HG03108 (cell line): ENCODE measurements at regions not wholly inside any gene's neighbourhood (a gene's known extent, or its start where the extent isn't known, plus 50 kb on each side); places are given as distances from the start of the nearest gene placed in this dataset.
"Not testable (repeated sequence)": the region's sequence is repeated elsewhere in the genome, so short reads cannot be mapped to it uniquely, and the experiment has no call there.

Source experiments
- ATAC-seq: cut with Tn5 transposase; IDR thresholded peaks from one replicate; pipeline ENCODE4 v1.9.1; 2021; ENCODE audit warnings: moderate library complexity; ENCODE audit not compliant: unreplicated experiment

DNA sequence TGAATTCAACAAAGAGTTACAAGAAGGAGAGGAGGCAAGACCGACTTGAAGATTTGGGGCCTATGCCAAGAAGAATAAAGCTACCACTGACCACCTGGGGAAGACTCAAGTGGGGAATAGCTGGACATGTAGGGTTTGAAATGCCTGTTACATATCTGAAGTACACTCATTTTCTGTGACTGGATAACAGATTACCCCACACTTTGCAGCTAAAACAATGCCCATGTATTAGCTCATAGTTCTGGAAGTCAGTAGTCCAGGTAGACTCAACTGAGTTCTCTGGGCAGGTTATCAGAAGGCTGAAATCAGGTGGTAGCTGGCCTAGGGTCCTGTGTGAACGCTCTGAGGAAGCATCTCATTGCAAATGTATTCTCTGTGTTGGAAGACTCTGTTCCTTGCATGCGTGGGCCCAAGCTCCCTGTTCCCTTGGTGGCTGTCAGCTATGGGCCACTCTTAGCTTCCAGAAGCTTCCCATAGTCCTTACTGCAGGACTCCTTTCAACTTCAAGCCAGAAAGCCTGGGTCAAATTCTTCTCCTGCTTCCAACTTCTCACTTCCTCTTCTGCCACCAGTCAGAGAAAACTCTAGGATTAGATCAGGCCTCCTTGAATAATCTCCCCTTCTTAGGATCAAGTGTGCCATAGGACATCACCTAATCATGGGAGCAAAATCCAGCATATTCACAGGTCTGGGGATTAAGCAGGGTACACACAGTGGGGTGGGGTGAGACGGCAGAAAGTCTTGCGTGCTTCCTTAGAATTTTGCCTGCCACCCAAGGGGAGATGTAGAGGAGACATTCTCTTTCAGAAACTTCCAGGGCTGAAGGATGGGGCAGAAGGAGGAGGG lies 187.8 kb downstream of the SHQ1 start:
- ATAC-seq = no peak

DNA sequence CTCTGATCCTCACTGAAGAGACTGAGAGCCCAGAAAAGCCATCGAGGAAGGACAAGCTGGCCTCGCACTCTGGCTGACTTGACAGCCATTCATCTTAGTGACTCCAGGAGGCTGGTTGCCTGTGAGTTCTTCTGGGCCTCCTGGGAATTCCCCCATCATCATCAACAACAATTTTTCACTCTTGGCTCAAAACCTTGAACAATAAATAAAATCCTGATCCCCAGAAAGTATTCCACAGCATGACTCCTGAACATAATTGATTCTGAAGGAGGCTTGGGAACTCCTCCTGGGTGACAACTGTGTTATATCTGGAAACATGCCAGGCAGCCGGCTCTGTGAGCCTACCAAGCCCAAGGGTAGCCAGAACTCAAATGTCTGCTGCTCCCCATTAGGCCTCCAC lies 188.6 kb downstream of the SHQ1 start:
- ATAC-seq = no peak

- ATAC-seq = no peak
Measured at GRCh38 chr3:72659188-72659587, 189.1 kb downstream of the SHQ1 start.

DNA sequence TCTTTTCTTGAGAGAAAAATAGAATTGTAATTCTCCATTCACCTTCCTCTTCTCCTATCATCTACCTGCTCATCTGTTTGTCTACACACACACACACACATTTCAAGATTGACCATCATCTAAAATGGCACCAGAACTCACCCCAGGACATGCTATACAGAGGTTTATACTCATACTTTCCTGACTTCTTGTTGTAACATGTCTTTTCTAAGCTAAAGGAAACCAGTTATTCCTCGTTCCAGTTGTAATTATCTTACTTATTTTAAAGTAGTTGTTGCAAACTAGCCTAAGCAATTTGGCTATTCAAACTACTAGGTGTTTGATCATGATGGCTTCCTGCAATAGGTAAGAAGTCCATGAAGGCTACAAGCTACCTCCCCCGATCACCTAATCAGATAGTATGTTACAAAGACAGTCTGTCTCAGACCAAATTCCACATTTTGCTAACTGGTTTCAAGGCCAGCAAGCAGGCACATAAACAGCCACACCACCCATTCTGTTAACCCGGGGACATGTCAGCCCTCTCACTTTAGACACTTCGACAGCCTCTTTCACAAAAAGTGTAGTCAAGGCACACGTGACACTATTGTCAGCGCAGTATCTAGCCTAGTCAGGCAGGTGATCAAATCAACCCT lies 189.7 kb downstream of the SHQ1 start:
- no peak for ATAC-seq

GRCh38 chr3:72657666-72658065 lies 190.6 kb downstream of the SHQ1 start:
- peak; percentile 79 for ATAC-seq

DNA sequence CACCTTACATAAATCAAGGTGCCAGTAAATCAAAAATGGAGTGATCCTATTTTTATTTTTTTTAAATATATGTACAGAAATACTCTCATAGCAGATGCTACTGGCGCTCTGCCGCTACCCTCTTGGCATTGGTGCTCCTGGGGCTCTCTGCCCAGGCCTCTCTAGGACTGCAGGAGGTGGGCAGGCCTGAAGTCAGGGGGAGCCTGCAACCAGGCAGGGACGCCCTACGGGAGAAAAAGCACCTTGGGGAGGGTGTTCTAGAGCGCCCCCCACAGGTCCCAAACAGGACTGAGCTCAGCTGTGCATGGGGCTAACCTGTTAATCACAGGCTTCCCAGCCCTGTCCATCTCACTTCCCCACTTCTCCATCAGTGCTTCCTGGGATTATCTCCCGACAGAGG lies 192.5 kb downstream of the SHQ1 start:
- ATAC-seq = no peak

DNA sequence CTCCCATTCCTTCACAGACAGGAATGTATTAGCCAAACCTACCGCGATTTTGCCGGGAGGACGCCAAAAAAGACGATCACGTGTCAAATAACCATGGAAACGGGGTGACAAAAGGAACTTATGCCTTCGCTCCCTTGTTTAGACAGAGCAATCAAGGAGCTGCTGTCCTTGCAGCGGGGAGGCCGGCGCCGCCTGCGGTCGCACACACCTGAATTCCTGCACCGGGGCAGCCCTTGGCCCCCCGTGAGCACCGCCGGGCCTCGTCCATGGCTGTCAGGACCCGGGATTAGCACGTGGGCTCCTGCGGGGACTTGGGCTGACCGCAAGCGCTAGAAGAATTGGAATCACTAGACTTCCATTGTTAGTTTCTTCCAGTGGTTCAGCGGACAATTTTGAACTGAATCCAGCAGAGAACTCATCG lies 193.1 kb downstream of the SHQ1 start:
- no peak for ATAC-seq

DNA sequence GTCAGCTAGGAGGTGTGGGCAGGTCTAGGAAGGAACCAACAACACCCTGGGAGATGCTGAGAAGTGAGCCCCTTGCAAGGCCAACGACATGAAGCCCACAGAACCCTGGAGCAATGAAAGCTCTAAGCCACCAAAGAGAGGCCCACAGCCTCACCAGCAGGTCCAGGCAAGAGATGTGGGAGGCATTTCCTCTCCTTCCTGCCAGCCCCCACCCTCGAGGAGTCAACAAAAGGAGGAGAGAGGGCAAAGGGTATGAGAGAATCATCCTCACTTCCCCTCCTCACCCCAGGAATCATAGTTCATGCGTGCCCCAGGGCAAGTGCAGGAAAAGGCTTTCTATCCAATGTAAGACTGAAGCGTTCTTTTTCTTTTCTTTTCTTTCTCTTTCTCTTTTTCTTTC lies 195.8 kb downstream of the SHQ1 start:
- ATAC-seq = no peak

- ATAC-seq = no peak
Measured at GRCh38 chr3:72651498-72651897, 196.7 kb downstream of the SHQ1 start.

DNA sequence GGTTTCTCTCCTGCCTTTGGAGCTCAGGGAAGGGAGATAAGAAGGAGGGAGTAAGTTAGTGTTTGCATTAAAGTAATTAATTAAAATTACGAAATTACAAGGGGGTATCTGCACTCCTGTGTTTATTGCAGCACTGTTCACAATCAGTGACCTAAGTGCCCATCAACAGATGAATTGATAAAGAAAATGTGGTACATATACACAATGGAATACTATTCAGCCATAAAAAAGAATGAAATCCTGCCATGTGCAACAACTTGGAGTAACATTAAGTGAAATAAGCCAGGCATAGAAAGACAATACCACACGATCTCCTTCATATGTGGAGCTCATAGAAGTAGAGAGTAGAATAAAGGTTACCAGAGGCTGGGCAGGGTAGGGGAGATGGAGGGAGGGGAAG lies 202.0 kb downstream of the SHQ1 start:
- ATAC-seq = no peak

DNA sequence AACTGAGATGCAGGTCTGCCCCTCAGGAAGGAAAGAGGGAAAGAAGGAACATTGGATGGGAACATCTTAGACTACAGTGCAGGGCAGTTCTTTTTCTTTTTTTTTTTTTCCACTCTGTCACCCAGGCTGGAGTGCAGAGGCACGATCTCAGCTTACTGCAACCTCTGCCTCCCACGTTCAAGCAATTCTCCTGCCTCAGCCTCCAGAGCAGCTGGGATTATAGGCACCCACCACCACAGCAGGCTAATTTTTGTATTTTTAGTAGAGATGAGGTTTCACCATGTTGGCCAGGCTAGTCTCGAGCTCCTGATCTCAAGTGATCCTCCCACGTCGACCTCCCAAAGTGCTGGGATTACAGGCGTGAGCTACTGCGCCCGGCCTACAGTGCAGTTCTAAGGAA lies 204.6 kb downstream of the SHQ1 start:
- not testable (repeated sequence) for ATAC-seq

- ATAC-seq = no peak
Measured at GRCh38 chr3:72641684-72642083, 206.6 kb downstream of the SHQ1 start.

- no peak for ATAC-seq
Measured at GRCh38 chr3:72641072-72641471, 207.2 kb downstream of the SHQ1 start.

DNA sequence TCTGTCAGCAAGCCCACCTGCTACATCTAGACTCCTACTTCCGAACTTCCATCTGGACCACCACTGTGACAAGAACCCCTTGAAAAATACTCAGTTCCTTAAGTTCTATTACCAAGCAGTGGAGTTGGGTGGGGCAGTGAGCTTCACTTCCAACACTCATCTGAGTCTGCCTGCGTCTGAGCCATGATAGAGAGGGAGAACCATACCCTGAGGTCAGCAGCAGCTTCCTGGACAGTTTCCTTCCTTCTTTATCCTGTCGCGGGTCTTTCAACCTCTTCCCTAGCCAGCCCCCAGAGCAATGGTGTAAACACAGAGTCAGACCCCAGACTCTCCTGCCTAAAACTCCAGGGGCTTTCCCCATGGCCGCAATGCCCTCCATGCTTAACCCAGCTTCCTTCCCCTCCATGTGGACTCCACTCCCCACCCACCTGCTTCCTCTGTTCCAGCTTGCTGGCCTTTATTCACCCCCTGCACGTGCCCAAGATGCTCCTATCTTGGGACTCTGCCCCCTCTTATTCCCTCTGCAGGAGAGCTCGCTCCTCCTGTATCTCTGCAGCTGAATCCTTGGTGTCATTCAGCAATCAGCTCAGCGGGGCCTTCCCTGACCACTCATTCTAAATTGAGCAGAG lies 211.2 kb downstream of the SHQ1 start:
- ATAC-seq = no peak

- ATAC-seq = no peak
Measured at GRCh38 chr3:72635551-72635950, 212.7 kb downstream of the SHQ1 start.

GRCh38 chr3:72634128-72634527 lies 214.1 kb downstream of the SHQ1 start:
- ATAC-seq = no peak

- no peak for ATAC-seq
Measured at GRCh38 chr3:72633534-72633933, 214.7 kb downstream of the SHQ1 start.

- ATAC-seq = no peak
Measured at GRCh38 chr3:72633121-72633520, 215.1 kb downstream of the SHQ1 start.

- no peak for ATAC-seq
Measured at GRCh38 chr3:72632129-72632528, 216.1 kb downstream of the SHQ1 start.

DNA sequence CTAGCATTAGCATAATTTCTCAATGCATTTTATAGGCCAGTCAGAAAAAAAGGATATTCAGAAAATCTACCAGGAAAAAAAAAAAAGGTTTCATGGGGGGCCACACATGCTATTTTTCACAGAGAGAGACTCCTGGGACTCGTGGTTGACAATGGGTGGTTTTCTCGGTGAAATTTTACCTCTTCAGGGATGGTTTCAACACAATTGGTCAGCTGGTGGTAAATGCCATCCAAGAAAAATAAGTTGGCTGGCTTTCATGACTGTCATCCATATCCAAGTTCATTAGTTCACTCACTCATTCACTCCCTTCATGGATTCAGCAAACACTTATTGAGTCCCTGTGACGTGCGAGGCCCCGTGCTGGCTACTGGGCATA lies 217.3 kb downstream of the SHQ1 start:
- no peak for ATAC-seq

GRCh38 chr3:72630327-72630968 lies 217.8 kb downstream of the SHQ1 start:
- no peak for ATAC-seq

DNA sequence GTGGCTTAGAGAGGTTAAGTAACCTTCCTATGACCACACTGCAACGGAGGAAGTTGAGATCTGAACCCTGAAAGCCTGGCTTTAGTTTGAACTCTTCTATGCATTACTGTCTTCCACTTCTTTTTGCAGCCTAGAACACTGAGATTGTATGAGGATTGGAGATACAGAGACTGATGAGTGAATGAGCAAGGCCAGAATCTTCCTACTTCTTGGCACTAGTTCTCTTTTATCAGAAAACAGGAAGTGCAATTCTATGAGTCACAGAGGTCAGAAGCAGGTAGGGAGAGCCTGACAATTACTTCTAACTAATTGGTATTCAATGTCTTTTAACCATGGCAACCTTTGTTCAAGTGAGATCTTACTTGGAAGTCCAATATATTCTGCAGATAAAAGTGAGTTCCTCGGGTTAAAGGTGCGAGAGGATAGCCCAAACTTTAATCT lies 219.0 kb downstream of the SHQ1 start:
- peak; percentile 53 for ATAC-seq
